ENCODE measurements at regions not wholly inside any gene's neighbourhood (a gene's known extent, or its start where the extent isn't known, plus 50 kb on each side); places are given as distances from the start of the nearest gene placed in this dataset.
A peak's percentile ranks its signal among the peaks of the same experiment; 100 is the strongest.
"Not testable (repeated sequence)": the region's sequence is repeated elsewhere in the genome, so short reads cannot be mapped to it uniquely, and the experiment has no call there.

DNA sequence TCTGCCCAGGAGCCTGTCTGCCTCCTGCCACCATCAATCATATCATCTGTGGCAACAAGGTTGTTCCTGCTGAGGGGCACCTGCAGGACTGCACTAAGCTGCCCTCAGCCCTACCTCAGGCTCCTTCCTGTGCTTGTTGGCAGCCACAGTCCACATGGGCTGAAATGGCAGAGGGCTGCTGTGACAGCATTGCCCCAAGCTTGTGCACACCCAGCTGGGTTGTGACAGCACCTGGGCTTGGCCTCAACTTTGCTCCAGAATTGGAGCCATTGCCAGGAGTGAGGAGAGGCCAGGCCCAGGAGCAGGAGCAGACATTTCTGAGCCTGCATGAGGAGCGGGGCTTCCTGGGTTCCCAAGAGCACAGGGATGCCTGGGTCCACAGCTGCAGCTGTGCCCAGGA lies 340.9 kb upstream of the CHRM2 start:
- no peak for DNase-seq

DNA sequence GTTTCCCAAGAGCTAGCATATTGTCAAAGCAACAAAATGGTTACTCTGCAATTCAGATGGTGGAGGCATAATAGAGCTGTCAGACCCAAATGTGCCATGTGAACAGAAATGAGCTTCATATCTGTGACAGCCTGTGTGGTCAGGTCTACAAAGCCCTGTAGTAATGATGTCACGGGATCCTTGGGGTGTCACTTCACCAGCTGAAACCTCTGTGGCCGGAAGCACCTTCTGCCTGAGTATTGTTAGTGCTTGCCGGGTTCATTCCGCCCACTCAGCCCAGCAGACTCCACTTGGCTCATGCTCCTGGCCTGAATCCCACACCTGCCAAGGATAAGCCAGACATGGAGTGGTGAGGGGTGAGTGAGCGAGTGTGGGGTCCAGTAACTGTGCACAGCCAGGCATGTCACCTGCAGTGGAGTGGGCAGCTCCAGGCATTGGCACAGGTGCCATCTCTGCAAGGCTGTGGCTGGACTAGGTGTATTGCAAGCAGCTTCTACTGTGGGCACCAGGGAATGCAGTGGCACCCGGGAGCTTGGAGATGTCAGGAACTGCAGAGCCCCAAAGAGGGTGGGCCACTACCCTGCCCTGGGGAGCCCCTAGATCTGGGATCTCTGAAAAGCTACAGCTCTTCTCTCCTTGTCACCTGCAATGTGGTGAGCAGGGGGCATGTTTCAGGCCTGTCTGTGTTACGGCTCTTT lies 341.9 kb upstream of the CHRM2 start:
- DNase-seq: no peak

DNA sequence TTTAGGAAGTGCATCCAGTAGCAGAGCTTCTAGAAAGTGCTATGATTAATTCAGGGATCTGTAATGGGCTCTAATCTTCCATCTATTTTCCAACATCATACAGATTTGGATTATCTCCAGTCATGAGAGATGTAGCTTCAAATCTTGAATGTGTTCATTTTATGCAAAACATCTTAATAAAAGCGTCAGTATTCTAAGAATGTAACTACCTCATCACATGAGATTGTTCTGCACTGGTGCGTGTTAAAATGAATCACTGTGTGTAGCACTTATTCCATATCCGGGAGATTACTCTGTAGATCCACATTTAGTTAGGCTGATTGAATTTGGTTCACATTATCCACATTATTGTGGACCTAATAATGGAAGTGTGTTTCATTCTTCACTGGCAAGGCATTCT lies 344.9 kb upstream of the CHRM2 start:
- DNase-seq: peak; percentile 10

DNA sequence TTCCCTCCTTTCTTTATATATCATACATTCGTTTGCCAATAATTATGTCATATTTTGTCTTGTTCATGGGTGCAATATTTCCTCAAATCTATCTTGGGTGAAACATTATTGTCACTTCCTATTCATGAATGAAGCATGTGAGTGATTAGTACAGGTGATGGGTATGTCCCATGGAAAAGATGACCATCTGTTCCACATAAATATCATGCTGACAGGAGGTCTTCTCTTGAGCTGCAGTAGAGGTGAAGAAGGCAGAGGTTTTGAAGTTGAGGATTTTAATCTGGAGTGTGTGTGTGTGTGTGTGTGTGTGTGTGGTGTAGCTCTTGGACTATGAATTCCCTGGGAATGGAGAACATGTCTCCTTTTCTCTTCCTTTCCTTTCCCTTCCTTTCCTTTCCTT lies 350.5 kb upstream of the CHRM2 start:
- no peak for DNase-seq

DNA sequence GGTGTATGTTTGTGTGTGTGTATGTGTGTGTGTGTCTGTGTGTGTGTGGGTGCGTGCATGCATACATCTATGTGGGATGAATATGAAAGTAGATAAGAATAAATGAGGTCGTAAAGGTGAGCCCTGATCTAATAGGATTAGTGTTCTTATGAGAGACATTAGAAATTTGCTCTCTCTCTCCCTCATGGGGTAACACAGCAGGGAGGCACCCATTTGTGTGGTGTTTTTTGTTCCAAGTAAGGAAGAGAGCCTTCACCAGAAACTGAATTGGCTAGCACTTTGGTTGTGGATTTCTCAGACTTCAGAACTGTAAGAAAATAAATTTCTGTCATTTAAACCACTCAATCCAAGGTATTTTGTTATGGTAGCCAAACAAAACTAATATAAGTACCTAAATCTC lies 353.7 kb upstream of the CHRM2 start:
- DNase-seq: no peak

DNA sequence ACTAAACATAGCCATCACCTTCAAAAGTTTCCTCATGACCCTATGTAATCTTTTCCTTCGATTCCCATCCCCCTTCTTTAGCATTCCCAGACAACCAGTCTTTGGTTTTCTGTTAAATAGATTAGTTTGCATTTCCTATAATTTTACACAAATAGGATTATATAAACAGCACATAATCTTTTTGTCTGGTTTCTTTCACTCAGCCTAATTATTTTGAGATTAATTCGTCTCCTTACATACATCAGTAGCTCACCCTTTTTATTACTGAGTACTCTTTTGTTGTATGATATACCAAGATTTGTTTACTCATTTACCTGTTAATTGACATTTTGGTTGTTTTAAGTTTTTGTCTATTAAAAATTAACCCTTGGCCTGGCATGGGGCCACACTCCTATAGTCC lies 354.7 kb upstream of the CHRM2 start:
- DNase-seq: no peak

DNA sequence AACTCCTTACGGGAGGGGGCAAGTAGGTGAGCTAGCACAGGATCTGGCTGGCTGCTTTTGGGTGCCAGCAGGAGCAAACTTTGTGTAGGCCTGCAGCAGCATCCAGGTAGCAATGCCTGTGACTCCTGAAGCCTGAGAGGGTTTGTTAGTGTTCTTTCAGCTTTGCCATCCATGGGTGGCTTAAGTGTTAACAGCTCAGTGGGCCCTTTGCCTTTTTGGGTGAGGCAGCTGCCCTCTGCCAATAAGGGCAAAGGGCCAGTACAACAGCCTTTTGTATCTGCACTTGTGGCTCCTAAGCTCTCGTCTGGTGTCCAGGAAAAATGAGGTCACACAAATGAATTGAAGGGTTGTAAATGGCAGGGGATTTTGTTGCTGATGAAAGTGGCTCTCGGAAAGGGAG lies 359.0 kb upstream of the CHRM2 start:
- DNase-seq: no peak

DNA sequence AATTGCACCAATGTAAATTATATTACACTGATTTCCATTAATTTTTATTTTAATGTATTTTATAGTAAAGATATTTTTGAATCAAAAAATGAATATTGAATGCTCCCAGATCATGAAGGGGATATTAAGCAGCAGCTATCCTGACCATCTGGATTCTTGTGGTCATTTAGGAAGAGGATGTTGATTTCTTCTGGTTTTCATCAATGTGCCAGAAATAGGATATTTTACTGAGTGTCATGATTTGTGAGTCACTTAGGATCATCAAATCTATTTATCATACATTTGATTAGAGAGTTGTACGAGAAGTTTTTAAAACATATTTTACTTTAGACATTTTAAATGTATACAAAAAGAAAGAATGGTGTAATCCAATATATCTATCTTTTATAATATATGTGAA lies 366.3 kb upstream of the CHRM2 start:
- no peak for DNase-seq

DNA sequence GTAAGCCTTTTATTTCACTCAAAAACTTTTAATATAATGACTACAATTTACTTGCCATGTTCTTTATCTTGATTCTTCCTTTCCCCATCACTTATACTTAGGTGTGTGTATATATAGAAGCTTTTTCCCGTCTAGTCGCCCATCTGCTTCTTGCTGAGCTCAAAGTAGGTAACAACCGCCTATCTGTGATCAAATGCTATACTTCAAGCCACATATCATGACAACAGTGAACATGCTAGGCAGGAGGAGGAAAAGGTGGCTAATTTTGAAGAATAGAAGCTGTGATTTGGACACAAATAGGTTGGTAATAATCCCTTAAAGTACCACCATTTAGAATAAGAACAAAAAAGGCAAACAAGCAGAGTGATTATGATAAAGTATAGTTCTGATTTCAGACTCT lies 367.3 kb upstream of the CHRM2 start:
- DNase-seq: no peak

DNA sequence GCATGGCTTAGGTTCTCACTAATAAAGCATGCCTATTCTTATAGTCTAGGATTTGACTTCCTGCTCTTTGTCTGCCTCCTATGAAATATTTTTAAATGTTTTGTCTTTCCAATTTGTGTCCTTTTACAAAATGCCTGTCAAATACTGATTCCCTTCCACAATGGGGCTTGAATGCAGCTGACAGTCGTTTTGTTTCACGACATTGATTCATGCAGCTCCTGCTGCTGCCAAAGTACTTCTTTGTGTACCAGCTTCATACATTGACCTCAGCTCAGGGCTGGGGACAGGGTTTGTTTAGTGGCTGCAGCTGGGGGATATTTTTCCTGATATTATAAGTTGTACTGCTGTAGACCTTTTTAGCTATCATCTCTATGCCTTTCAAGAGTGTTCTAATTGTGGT lies 371.9 kb upstream of the CHRM2 start:
- no peak for DNase-seq

DNA sequence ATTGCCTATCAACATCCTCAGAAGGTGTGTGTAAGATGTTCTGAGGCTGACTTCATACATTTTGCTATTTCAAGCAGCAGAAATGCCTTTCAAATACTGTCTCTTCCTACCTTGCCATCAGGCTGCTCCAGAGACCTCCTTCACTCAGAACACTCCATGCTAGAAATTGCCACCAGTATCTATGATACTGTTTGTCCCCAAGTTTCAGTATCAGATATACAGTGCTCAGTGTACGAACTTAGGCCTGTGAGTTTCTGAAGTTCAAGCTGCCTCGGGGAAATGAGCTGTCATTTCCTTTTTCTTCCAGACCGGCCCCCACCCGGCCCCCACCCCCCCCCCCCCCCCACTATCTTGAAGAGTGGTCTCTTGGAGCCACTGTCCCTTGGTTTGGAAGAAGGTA lies 373.4 kb upstream of the CHRM2 start:
- DNase-seq: no peak

DNA sequence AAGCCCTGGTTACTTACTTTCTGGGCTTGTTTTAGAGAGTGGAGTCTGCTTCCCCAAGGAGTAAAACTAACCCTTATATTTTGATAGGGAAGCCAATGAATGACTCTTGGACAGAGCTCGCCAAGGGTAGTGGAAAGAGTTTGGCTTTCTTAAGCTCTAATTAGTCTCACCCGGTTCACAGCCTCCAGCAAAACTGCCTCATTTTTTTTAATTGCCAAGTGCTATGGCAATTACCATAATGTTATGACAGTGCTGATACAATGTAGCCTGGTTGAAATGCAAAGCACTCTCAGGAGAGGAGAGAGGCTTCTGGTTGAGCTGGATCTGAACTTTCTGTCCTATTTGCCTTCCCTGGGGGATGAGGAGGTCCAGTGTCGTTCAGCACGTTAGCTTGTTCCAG lies 376.1 kb upstream of the CHRM2 start:
- DNase-seq: no peak

DNA sequence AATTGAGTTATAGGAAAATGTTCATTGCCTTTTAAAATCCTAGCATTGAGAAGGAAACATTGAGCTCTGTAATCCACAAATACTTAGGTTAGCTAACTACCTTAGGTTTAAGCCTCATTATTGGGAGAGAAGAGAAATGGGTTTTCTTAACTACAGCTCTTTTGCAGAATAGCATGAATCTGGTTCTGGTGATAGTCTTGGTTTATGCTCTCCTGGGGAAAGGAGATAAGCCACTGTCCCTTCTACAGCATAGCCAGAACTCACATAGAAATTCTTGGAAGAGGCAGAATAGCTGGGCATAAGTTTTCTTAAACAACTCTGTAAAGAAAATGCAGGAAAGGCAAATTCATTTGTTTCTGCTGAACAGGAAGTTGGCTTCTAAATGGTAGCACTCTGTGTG lies 378.6 kb upstream of the CHRM2 start:
- no peak for DNase-seq

DNA sequence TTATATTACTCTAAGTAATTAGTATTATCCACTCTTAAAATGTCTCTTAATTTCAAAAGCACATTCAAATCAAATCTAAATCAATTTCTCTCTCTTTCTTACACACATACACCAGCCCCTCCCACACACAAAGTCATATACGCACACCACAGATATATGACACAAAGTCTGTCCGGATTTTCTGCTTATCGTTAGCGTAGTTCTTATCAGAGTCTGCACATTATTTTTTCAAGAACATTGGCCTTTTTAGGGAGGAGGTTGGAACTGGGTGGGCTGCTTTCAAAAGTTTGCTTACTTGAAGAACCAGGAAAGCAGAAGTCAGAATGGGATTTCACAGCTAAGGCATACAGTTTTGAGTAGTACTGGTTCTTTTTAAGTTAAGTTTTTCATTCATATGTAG lies 387.6 kb upstream of the CHRM2 start:
- no peak for DNase-seq

DNA sequence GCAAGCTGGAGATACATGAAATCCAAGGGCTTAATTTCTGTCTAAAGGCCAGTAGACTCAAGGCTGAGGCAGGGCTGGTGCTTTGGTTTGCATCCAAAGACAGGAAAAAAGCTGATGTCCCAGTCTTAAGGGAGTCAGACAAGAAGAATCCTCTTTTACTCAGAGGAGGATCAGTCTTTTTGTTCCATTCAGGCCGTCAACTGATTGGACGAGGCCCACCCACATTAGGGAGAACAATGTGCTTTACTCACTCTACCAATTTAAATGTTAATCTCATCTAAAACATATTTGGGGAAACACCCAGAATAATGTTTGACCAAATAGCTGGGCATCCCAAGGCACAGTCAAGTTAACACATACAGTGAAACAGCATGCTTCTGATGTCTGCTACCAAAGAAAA lies 388.5 kb upstream of the CHRM2 start:
- DNase-seq: no peak

DNA sequence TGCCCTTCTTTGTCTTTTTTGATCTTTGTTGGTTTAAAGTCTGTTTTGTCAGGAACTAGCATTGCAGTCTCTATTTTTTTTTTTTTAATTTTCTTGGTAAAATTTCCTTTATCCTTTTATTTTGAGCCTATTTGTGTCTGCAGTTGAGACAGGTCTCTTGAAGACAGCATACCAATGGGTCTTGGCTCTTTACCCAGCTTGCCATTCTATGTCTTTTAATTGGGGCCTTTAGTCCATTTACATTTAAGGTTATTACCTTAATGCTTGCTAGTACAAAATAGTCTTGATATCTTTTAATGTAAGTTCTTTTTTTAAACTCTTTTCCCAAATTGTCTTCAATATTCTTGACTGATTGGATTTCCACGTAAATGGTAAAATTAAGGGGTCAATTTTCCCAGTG lies 398.3 kb upstream of the CHRM2 start:
- DNase-seq: no peak

DNA sequence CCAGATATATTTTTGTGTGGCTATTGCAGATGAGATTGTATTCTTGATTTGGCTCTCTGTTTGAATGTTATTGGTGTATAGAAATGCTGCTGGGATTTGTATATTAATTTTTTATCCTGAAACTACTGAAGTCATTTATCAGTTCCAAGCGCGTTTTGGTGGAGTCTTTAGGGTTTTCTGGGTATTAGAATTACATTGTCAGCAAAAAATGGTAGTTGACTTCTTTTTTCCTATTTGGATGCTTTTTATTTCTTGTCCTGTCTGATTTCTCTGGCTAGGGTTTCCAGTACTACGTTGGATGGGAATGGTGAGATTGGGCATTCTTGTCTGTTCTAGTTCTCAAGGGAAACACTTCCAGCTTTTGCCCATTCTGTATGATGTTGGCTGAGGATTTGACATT lies 415.5 kb upstream of the CHRM2 start:
- DNase-seq: no peak

DNA sequence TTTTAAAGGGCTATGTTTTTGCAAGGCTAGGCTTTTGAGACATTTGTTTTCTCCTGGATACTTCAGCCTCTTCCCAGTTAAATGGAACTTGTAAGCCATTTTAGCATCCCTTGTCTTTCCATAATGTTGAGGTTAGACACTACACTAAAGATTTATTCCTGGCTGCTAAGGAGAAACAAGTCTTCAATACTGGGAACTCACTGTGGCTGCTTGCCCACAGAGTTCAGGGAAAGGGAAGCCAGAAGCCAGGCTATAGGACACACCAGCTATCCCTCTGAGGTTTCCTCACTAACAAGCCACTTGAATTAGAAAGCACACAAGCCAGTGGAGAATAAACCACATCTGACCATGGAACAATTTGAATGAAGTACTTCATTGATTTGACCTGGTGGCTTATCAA lies 421.7 kb upstream of the CHRM2 start:
- no peak for DNase-seq

DNA sequence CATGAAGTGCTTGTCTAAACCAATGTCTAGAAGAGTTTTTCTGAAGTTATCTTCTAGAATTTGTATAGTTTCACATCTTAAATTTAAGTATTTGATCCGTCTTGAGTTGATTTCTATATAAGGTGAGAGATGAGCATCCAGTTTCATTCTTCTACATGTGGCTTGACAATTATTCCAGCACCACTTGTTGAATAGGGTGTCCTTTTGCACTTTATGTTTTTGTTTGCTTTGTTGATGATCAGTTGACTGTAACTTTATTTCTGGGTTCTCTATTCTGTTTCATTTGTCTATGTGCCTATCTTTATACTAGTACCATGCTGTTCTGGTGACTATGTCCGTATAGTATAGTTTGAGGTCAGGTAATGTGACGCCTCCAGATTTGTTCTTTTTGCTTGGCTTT lies 426.6 kb upstream of the CHRM2 start:
- DNase-seq: no peak

DNA sequence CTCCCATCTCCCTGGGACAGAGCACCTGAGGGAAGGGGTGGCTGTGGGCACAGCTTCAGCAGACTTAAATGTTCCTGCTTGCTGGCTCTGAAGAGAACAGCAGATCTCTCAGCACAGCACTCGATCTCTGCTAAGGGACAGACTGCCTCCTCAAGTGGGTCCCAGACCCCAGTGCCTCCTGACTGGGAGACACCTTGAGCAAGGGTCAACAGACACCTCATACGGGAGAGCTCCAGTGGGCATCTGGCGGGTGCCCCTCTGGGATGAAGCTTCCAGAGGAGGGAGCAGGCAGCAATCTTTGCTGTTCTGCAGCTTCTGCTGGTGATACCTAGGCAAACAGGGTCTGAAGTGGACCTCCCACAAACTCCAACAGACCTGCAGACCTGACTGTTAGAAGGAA lies 436.7 kb upstream of the CHRM2 start:
- not testable (repeated sequence) for DNase-seq

DNA sequence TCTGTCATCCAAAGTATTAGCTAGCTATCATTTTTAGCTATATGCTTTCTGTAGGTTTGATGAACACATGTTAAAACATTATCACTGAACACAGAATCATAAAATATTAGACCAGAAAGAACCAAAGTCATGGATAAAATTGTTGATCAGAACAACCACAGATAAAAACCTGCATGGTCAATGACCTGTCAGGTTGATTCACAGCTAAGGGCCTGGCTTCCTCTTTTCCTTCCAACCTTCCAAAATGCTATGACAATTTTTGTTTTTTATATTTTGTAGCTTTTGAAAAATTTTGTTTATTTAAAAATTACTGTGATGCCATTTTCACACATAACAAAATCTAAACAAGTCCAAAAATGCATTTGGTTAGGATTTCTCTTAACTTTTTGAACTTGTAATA lies 444.4 kb upstream of the CHRM2 start:
- DNase-seq: no peak

DNA sequence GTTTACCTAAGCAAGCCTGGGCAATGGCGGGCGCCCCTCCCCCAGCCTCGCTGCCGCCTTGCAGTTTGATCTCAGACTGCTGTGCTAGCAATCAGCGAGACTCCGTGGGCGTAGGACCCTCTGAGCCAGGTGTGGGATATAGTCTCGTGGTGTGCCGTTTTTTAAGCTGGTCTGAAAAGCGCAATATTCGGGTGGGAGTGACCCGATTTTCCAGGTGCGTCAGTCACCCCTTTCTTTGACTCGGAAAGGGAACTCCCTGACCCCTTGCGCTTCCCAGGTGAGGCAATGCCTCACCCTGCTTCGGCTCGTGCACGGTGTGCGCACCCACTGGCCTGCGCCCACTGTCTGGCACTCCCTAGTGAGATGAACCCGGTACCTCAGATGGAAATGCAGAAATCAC lies 442.6 kb upstream of the MTPN start:
- not testable (repeated sequence) for DNase-seq

DNA sequence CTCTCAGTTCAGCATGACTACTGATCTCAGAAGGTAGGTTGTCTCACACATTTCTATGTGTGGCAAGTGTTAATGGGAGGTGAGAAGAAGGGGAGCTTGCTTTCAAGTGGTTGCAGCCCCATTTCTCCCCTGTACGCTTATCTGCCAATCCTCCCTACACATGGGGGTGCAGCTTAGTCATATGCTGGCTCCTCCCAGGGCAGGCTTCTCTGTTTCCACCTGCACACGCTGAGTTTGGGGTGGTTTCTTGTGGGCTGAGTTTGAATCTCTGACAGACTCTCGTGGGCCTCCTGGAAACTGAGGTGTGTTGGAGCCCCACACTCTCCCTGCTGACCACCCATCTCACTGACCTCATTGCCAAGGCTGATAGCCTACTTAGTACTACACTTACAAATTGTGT lies 435.8 kb upstream of the MTPN start:
- DNase-seq: no peak

DNA sequence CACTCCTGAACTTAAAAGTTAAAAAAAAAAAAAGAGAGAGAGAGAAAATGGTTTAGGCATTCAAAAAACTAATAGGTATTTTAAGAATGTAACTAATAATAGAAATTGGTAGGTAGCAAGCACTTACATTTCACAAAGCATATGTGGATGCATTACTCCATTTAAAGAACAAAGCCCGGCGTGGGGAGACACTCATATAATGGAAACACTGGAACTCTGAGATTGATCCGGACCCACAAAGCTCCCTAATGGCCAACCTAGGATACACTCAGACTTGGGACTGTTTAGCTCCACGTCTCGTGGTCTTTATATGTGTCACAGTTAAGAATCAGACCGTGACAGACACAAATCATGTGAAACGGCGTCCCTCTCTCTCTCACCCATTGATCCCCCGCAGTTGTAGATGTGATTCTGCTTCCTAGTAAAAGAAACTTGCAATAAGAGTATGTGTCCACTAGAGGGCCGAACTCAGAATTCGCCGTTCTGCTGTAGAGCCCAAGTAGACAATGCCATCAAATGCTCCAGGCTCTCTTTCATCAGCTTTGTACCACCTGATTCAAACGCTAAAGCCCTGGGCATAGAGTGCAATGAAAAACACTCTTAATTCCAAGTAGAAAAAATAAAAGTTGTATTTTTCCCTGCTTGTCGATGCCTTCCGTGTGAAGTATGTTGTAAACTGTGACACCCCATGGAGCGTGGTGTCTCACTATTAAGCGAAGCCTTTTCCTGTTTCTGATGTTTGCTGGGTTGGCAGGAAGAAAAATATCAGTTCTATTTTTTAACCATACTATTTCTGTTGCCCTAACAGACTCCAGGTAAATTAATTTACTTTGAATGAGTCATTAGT lies 429.0 kb upstream of the MTPN start:
- DNase-seq: peak; percentile 64

DNA sequence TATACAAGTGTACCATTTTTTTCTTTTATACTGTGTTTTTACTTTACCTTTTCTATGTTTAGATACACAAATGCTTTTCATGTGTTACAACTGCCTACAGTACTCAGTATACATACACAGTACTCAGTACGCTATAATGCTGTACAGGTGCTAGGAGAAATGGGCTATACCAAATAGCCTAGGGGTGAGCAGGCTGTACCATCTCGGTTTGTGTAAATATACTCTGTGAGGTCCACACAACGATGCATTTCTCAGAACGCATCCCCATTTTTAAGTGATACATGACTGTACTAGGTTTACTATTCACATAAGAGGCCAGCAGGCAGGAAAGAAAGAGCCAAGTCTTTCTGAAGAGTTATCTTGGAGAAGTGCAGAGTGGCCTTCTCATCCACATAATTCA lies 426.4 kb upstream of the MTPN start:
- DNase-seq: no peak

Data from kidney glomerular epithelial cell (primary cell).